Inferior parietal cortex (tissue), 1 donor: ENCODE measurements at regions not wholly inside any gene's neighbourhood (a gene's known extent, or its start where the extent isn't known, plus 50 kb on each side); places are given as distances from the start of the nearest gene placed in this dataset.

Source experiments
- DNase-seq: peaks from one replicate; pipeline ENCODE4 v3.0.0-alpha.2; 2016; ENCODE audit errors: extremely low spot score

DNA sequence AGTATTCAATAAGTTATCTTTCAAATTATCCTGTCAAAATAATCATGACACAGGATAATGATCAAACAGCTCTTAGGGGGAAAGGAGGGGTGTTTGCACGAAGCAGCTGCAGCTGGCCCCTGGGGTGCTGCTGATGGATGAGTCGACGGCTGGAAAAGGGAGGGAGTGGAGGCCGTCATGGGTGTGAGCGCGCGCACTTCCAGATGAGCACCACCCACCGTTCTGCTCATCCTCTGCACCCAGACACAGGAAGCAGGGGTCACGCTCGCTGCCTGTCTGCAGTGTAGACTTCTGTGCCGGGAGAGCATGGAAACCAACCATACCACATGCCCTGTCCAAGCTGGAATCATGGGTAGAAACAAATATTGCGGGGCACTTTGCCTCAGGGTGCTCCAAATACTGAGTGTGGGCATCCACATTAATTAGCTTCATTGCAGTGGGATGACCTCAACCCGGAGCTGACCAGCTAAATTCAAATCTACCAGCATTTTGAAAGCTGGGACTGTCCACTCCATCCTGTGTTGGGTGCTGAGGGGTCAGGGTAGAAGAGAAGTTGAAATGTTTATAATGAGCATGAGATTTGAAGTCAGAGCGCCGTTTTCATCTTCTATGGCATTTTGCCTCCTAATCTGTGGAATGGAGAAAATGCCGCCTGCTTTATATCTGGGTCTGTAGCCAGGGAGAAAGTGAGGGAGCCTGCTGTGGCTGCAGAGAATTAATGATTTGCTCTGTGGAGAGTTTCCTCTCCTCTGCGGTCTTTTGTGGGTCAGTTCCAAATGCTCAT, 802.4 kb downstream of the TBC1D22A start:
- DNase-seq, result no peak

DNA sequence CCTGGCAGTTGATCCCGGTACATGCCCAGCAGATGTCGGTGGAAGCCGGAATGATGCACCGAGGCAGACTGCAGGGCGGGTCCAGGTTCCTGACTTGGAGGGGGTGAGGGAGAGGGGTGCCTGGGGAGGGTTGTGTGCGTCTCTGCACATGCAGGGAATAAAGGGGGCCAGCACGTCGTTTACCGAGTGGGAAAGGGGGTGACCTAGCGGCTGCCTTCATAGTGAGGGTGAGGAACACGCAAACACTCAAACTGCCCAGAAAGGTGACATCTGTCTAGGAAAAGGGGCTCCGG, 801.7 kb downstream of the TBC1D22A start:
- DNase-seq, result no peak

DNA sequence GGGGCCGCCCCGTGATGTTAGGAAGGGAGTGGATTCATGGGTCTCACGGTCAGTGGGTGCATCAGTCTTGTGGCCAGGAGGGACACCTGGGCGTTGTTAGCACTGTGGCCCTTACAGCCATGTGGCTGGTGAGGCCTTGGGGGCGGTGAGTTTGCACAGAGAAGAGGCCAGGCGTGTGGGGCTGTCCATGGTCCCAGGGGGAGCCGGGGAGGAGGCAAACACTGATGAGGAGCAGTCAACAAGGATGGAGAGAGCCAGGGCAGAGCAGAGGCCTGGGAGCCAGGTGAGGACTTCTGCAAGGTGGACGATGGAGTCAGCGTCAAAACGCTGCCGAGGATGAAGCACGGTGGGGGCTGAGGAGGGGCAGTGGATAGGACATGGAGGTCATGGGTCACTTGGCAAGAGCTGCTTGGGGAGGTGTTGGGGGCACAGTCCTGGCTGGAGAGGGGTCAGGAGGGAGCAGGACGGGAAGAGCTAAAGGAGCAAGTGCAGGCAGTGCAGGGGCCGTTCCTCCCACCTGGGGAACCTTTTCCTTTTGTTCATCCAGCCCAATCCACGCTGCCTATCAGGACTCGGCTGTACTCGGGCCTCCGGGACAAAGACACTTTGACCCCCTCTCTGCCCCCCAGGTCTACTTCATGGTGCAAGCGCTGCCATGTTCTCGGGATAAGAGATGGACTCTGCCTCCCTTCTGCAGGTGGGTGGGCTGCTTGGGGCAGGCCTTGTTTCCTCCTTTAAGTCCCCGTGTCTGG, 801.1 kb downstream of the TBC1D22A start:
- DNase-seq, result no peak

DNA sequence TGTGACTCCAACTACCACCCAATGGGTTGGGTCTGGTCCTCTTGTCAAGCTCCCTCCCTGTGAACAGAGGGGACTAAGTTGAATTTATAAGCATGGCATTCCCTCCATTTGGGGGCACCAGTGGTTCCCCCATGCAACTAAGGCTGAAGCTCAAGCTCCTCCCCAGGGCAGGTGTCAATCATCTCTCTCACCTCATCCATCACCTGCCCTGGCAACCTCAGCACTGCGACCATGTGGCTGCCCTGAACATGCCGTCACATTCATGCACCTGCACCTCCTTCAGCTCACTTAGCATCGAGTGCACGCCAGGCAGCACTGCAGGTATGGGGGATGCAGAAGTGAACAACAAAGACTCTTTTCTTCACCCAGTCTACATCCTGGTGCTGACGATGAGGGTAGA, 799.3 kb downstream of the TBC1D22A start:
- DNase-seq, result no peak

DNA sequence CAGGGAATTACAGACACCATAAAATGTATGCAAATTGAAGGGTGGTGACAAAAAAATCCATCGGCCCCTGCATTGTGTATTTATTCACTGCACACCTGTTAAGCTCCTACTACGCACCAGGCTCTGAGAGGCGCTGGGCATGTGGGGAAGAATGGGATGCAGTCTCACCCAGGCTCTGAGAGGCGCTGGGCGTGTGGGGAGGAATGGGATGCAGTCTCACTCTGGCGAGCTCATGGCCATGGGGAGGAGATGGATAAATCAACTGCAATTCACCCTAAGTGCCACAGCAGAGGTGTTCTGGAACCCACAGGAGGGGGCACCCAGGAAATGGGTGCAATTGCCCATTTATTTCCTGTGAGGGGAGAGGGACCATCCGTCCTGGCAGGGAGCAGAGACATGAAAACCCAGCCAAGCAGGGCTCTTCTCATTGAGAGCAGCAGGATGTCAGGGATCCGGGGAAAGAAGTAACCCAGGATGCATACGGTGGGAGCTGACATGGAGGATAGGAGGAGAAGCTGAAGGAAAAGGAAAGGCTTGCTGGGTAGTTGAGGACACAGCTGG, 798.7 kb downstream of the TBC1D22A start:
- DNase-seq, result no peak

DNA sequence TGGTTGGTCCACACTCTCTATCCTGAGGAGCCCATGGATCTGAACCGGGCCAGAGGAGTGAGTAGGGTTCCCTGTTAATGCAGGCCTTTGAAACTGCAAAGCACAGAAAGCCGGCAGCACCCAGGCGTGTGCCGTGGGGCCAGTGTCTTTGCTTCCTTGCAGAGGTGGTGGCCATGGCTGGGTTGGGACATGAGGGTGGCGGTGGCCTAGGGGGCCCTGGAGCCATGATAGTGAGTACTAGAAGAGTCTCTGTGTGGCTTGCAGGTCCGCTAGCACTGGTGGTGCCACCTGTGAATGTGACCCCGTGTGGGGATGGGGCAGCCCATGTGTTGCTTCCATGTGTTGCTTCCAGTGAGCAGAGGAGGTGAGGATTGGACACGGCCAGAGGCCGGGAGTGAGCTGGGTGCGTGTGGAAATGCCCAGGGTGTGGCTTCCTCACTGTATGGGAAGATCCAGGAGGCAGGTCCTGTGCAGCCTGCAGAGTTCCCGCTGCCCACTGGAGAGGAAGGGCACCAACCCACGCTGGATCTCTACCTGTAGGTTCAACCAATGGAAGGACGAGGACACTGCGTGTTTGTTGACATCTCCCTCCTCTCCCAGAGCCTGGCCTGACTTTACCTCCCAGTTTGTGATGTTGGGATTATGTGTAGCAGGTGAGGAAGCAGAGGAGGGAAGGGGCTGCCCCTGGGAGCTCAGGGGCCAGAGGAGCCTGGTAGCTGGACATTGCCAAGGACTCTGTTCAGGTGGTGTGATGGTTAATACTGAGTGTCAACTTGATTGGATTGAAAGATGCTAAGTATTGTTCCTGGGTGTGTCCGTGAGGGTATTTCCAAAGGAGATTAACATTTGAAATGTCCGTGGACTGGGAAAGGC, 796.6 kb downstream of the TBC1D22A start:
- DNase-seq, result no peak

DNA sequence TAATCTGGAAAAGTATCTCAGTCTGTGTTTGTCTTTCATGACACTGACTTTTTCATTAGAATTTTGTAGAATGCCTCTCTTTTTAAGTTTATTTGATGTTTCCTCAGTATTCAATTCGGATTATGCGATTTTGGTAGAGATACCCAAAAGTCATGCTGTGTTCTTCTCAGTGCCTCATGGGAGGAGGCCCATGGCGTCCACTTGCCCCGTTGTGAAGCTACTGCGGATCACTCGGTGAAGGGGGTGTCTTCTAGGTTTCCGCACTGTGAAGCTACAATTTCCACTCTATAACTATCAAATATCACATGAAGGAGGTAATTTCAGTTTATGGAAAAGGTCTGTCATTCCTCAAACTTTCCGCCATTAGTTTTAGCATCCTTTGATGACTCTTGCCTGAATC, 794.0 kb downstream of the TBC1D22A start:
- no peak for DNase-seq

DNA sequence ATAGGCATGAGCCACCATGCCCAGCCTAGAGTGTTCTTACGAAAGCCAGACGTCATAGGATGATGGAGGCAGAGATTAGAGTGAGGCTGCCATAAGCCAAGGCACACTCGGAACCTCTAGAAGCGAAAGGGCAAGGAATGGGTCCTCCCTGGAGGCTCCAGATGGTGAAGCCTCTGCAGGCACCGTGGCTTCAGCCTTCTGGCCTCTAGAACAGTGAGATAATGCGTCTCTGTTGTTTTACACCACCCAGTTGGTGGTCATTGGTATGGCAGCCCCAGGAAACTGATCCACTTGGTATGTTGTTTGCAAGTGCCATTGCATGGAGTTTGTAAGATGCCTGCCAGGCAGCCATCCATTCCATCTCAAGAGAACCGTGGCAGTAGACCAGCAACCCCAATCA, 791.0 kb downstream of the TBC1D22A start:
- DNase-seq, result no peak

DNA sequence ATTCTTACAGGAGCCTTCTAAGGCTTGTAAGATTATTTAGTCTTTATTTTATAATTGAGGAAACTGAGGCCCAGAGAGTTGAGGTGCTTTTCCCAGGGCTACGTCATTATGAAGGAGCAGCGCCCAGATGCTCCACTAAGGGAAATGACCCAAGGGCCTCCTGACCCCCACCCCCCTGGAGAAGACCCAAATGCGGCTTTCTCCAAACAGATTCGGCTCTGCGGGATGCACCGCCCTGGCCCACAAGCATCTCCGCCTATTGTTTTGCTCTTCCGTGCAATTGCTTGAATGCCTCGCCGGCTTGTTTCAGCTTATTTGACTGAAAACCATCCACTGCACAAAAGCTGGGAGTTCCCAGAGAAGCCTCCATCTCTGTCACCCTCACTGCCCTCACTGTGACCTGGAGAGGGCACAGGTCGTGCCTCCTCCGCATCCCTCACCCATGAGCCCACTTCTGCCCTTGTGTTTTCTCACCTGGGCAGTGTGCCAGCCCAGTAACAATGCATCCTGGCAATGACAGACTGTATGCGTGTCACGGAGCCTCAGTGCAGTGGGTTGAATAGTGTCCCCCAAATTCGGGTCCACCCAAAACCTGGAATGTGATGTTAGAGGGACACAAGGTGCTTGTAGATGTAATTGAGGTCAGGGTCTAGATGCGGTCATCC, 790.2 kb downstream of the TBC1D22A start:
- DNase-seq, result no peak

DNA sequence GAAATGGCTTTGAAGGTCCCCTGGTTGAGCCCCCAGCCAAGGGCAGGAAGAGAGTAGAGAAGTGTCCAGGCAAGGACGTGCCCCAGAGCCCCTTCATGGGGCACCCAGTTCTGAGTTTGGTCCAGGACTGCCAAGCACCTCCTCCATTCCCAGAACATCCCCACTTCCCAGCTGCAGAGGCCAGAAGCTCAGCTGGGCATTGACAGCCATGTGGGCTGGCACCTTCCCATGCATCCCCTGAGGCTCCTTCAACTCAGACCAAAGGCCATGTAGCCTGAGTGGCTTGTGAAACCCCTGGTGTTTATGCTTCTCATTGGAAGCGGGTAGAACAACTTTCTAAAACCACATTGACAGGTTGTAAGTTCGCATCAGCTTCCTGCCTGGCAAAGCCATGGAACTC, 789.6 kb downstream of the TBC1D22A start:
- DNase-seq, result no peak

DNA sequence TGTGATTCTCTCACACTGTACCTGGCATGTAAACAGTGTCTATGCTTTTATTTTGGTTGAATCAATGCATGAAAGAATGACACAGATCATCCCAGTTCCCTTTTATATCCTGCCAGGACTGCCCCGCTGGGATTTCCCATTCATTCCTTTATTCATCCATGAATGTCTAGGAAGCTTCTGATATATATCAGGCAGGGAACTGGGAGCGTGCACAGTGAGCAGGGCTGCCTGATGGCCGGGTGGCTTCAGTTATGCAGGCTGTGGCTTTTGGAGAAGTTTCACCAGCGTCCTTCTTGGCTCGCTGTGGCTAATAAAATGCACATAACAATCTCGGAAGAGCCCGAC, 789.0 kb downstream of the TBC1D22A start:
- no peak for DNase-seq

DNA sequence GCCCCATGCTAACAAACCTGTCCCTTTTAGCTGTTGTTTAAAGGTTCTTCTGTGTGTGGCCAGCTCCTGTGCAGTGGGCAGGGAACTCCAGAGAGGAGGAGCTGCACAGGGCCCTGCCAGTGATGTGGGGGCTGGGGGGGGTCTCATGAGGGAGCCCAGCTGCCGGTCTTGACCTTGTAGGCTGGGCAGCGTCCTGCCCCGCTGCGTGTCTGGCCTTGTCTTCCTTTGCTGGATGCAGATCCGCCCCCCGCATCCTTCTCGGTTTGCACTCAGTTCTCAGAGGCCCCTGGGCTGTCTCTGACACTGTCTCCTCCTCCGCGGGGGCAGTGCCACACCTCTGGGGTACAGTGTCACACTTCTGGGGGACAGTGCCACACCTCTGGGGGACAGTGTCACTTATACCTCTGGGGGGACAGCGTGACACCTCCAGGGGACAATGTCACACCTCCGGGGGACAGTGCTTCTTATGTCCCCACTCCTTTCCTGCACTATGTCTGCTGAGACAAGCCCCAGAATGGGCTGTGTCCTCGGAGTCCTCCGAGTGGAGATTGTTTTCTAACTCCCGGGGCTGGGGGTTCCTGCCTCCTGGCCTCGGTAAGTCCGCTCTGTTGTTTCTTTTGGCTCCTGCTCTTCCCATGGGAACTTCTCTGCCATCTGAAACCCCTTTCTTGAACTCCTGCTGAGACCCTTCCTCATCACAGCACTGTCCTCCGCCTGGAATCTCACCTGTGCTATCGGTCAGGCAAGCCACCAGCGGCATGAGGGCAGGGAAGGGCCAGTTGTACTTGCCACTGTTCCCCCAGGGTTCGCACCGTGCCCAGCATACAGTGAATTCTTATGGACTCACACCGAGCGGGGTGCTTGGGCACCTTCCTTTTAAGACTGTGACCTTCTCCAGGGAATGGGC, 788.3 kb downstream of the TBC1D22A start:
- no peak for DNase-seq

DNA sequence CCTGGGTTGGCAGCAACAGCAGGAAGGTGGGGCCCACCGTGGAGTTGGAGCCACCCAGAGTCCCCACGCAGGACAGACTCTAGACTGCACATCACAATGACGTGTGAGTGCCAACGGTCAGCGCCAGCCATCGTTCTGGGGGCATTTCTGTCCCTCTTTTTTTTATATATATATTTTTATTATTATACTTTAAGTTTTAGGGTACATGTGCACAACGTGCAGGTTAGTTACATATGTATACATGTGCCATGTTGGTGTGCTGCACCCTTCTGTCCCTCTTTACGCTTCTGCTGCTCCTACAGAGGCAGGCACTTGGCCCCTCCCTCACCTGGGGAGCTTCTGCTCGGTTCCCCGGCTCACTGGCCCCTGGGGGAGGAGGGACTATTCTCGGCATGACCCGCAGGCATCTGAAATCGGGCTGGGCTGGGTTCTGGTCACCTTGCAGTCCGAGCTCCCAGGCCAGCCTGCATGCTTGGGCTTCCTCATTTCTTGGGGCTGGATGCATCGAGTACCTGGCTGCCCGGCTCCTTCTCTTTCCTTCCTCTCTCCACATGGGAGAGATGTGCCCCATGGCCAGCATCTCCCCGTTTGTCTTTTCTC, 787.4 kb downstream of the TBC1D22A start:
- no peak for DNase-seq

DNA sequence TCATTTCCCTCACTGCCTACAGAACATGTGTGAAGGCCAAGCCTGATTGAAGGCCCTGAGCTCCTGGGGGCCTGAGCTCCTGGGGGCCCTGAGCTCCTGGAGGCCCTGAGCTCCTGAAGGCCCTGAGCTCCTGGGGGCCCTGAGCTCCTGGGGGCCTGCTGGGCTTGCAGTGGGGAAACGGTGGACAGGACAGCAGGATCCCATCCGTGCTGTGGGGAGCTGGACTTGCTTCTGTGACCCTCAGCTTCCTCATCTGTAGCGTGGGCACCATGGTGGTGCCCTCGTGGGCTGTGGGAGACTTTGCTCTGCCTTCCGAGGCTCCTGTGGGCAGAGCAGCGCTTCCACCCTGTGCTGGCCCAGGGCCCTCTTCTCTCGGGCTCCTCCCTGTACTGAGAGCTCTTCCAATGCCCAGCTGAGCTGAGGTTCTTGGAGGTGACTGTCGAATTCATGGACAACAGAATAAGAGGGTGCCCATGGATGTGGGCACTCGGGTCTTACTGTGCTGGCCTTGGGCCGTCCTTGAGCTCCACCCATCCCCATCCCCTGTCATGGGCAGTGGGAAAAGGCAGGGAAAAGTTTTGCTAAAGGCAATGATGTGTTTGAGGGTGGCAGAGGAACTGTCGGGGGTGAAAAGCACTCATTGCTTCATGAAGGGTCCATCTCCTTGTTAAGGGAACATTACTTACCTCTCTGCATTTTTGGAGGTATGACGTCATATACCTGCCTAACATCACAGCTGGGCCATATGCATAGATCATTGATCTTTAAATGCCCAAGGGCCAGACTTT, 786.7 kb downstream of the TBC1D22A start:
- DNase-seq, result no peak

DNA sequence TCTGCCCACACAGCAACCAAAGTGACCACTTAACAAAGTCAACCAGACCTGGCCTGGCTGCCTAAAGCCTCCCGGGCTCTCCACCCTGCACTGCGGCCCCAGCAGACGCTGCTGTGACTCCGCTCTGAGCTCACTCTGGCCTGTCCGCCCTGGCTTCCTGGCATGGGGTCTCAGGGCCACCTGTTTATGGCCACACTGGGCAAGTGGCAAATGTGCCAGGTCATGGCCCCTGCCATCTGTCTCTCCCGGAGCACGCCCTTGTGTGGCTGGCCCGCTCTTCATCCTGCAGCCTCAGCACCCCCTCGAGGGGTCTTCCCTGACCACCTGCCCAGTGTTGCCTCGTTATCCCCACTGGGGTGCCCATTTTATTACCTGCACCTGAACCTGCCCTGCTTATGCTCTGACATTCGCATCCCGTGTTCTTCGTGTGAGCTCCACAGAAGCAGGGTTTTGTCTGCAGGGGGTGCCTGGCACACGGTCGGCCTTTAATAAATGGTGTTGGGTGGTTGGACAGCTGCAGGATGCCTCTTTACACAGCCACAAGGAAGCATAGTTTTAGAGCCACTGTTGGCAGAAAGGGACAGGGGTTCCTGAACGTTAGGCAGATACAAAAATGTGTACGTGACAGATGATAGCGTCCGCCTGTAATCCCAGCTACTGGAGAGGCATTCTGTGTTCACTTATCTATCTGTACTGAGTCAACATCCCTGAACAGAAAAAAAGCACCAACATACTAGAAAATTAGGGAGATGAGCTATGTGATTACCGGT, 785.6 kb downstream of the TBC1D22A start:
- DNase-seq, result no peak

DNA sequence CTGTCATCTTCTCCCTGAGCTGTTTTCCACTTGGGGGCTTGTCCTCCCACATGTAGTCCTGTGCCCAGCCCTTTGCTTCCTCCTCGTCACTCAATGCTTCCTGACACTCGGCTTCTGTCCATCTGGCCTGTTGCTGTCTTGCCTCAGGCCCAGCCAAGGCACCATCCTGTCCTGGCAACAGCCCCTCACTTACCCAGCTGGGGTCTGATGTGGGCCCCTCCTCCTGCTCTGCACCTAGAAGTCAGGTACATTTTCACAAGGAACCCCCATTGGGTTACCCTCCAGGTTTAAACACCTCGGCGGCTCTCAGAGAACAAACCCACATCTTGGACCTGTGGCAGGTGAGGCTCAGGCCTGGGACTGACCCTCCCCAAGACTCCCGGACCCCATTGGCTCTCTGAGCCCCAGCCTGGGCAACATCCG, 784.8 kb downstream of the TBC1D22A start:
- DNase-seq, result no peak

DNA sequence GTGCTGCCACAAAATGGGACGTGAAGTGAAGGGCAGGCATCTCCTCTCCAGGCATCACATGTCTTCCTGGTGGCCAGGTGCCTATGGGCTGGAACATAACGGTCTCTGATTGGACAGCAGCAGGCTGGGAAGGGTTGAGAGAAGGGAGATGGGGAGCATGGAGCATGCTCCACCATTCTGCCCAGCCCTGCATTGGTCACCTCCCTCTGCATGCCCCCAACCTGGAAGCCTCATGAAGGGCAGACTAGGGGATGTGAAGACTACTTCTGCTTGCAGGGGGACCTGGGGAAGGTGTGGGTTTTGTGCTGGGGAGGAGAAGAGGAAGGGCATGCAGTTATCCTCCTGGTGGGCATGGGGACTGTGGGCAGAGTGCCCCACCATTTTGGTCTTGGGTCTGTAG, 782.2 kb downstream of the TBC1D22A start:
- no peak for DNase-seq

DNA sequence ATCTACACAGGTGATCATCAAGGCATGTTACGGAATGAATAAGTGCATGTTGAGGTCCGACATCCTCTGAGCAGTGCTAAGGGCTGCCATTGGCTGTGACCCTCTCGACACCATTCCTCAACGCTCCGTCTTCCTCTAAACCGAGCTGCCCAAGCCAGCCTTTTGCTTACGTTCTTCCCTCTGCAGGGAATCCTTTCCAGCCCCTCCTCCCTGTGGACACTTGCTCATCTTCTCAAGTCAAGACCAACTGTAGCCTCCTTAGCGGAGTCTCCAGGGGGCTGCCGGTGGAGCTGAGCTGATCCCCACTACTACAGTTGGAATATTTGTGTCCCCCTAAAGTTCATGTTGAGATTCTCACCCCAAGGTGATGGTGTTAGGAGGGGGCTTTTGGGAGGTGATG, 781.0 kb downstream of the TBC1D22A start:
- DNase-seq, result no peak

DNA sequence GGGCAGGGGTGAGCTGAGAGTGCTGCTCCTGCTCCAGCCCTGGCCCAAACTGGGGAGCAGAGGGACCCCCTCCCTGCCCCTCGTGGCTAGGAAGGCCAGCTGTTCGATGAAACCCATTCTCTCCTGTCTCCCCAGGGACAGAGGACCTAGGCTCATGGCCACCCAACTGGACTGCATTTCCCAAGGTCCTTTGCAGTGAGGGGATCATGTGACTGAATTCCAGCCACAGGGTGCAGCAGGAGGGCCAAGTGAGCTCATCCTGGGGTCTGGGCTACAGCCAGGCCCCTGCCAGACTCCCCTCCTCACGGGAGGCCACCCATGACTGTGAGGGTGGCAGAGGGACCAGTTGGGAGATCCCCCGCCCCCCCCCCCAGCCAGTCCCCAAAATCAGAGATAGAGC, 777.6 kb downstream of the TBC1D22A start:
- DNase-seq, result no peak
